Right forelimb (tissue), 1 donor: ENCODE measurements at regions not wholly inside any gene's neighbourhood (a gene's known extent, or its start where the extent isn't known, plus 50 kb on each side); places are given as distances from the start of the nearest gene placed in this dataset.

Experiments used
- DNase-seq: peaks from one replicate; pipeline ENCODE4 v3.0.0-alpha.2; 2018

GRCh38 chr7:1286946-1287645 lies 54.4 kb downstream of the UNCX start:
- DNase-seq: no peak

GRCh38 chr7:1287752-1288201 lies 55.1 kb downstream of the UNCX start:
- no peak for DNase-seq

GRCh38 chr7:1288390-1288995 lies 55.8 kb downstream of the UNCX start:
- DNase-seq: no peak

- no peak for DNase-seq
Observed at GRCh38 chr7:1288996-1289551, 56.4 kb downstream of the UNCX start.

GRCh38 chr7:1289666-1290025 lies 57.0 kb downstream of the UNCX start:
- no peak for DNase-seq

- DNase-seq: peak; percentile 83
Observed at GRCh38 chr7:1290026-1290678, 57.5 kb downstream of the UNCX start.

- DNase-seq: peak; percentile 56
Observed at GRCh38 chr7:1290679-1291356, 58.1 kb downstream of the UNCX start.

- no peak for DNase-seq
Observed at GRCh38 chr7:1291357-1291689, 58.7 kb downstream of the UNCX start.

- no peak for DNase-seq
Observed at GRCh38 chr7:1291845-1292765, 59.4 kb downstream of the UNCX start.

- DNase-seq: no peak
Observed at GRCh38 chr7:1292972-1293830, 60.5 kb downstream of the UNCX start.

GRCh38 chr7:1293950-1294411 lies 61.3 kb downstream of the UNCX start:
- DNase-seq: no peak

- DNase-seq: no peak
Observed at GRCh38 chr7:1295776-1296355, 63.2 kb downstream of the UNCX start.

GRCh38 chr7:1296356-1296981 lies 63.8 kb downstream of the UNCX start:
- no peak for DNase-seq

- no peak for DNase-seq
Observed at GRCh38 chr7:1297017-1297960, 64.6 kb downstream of the UNCX start.

- no peak for DNase-seq
Observed at GRCh38 chr7:1298051-1298930, 65.6 kb downstream of the UNCX start.

GRCh38 chr7:1298931-1299885 lies 66.5 kb downstream of the UNCX start:
- no peak for DNase-seq

- DNase-seq: no peak
Observed at GRCh38 chr7:1300206-1300605, 67.5 kb downstream of the UNCX start.
